ENCODE measurements at regions not wholly inside any gene's neighbourhood (a gene's known extent, or its start where the extent isn't known, plus 50 kb on each side); places are given as distances from the start of the nearest gene placed in this dataset.

GRCh38 chr18:78538669-78539440 lies 440.8 kb upstream of the SALL3 start:
- WGBS, 2 donors = 87 to 90% methylated on average over 20 of the region's 20 CpGs
- Histone ChIP-seq H3K36me3 (no peaks in the 10 kb centered on the region), H3K27ac (no peak overlapping the region), H3K4me1 (peaks cover 0 to 10% (median 4%) of the 10 kb centered on the region in 4 donors), H3K4me3 (no peak overlapping the region), H3K9me3 (no peaks in the 10 kb centered on the region), H3K27me3 (peaks cover 0 to 4% (median 0%) of the 10 kb centered on the region in 3 donors)
- no peak for DNase-seq
- intact Hi-C loops (cut with DNase I) = no loop called here
- TF ChIP-seq CTCF (IDR thresholded peaks at IDR 0.05) (no peak), POLR2AphosphoS5 (IDR thresholded peaks at IDR 0.05) (no peak), POLR2A (IDR thresholded peaks at IDR 0.05) (no peak), EP300 (IDR thresholded peaks at IDR 0.05) (no peak)

GRCh38 chr18:78540636-78541529 lies 438.7 kb upstream of the SALL3 start:
- intact Hi-C loops (cut with DNase I) = no loop called here
- peaks cover 0 to 10% (median 4%) of the 10 kb centered on the region in 4 donors for H3K4me1 ChIP-seq
- no peak for TF ChIP-seq POLR2A (IDR thresholded peaks at IDR 0.05)
- TF ChIP-seq POLR2AphosphoS5 (IDR thresholded peaks at IDR 0.05) = no peak
- no peak overlapping the region for H3K27ac ChIP-seq
- H3K36me3 ChIP-seq = no peaks in the 10 kb centered on the region
- WGBS, 2 donors = 86 to 88% methylated on average over 18 of the region's 18 CpGs
- H3K4me3 ChIP-seq = no peak overlapping the region
- DNase-seq = no peak
- H3K27me3 ChIP-seq = no peaks in the 10 kb centered on the region
- no peaks in the 10 kb centered on the region for H3K9me3 ChIP-seq

- no peak for TF ChIP-seq POLR2AphosphoS5 (IDR thresholded peaks at IDR 0.05)
- no peak for TF ChIP-seq EP300 (IDR thresholded peaks at IDR 0.05)
- Histone ChIP-seq H3K4me1 (peaks cover 0 to 10% (median 4%) of the 10 kb centered on the region in 4 donors), H3K27me3 (no peaks in the 10 kb centered on the region), H3K4me3 (no peak overlapping the region), H3K27ac (peak overlapping the region in 1 of 4 donors; percentile 56), H3K9me3 (no peaks in the 10 kb centered on the region), H3K36me3 (no peaks in the 10 kb centered on the region)
- intact Hi-C loops (cut with DNase I) = no loop called here
- DNase-seq = peak; percentile 80
- WGBS, 2 donors = 27 to 31% methylated on average over 4 of the region's 4 CpGs
Measured at GRCh38 chr18:78542204-78542603, 437.4 kb upstream of the SALL3 start.

- DNase-seq = no peak
- 76 to 86% methylated on average over 9 of the region's 9 CpGs for WGBS, 2 donors
- Histone ChIP-seq H3K36me3 (no peaks in the 10 kb centered on the region), H3K4me1 (peaks cover 0 to 10% (median 4%) of the 10 kb centered on the region in 4 donors), H3K27me3 (peaks cover 0 to 4% (median 0%) of the 10 kb centered on the region in 3 donors), H3K4me3 (no peak overlapping the region), H3K27ac (no peak overlapping the region), H3K9me3 (no peaks in the 10 kb centered on the region)
- TF ChIP-seq EP300 (IDR thresholded peaks at IDR 0.05) (no peak), CTCF (IDR thresholded peaks at IDR 0.05) (no peak), POLR2A (IDR thresholded peaks at IDR 0.05) (no peak), POLR2AphosphoS5 (IDR thresholded peaks at IDR 0.05) (no peak)
- intact Hi-C loops (cut with DNase I) = no loop called here
Measured at GRCh38 chr18:78543201-78543725, 436.4 kb upstream of the SALL3 start.

- intact Hi-C loops (cut with DNase I) = no loop called here
- TF ChIP-seq POLR2AphosphoS5 (IDR thresholded peaks at IDR 0.05) (no peak), CTCF (IDR thresholded peaks at IDR 0.05) (no peak)
- DNase-seq = no peak
- WGBS, 2 donors = 75 to 83% methylated on average over 5 of the region's 5 CpGs
- H3K4me3 ChIP-seq = no peak overlapping the region
- H3K36me3 ChIP-seq = no peaks in the 10 kb centered on the region
- H3K27me3 ChIP-seq = peaks cover 0 to 4% (median 0%) of the 10 kb centered on the region in 3 donors
- no peak overlapping the region for H3K27ac ChIP-seq
- H3K9me3 ChIP-seq = no peaks in the 10 kb centered on the region
- H3K4me1 ChIP-seq = peaks cover 0 to 10% (median 4%) of the 10 kb centered on the region in 4 donors
Measured at GRCh38 chr18:78546281-78546680, 433.3 kb upstream of the SALL3 start.

All from sigmoid colon (tissue), 6 donors.